ENCODE measurements at regions not wholly inside any gene's neighbourhood (a gene's known extent, or its start where the extent isn't known, plus 50 kb on each side); places are given as distances from the start of the nearest gene placed in this dataset.

DNA sequence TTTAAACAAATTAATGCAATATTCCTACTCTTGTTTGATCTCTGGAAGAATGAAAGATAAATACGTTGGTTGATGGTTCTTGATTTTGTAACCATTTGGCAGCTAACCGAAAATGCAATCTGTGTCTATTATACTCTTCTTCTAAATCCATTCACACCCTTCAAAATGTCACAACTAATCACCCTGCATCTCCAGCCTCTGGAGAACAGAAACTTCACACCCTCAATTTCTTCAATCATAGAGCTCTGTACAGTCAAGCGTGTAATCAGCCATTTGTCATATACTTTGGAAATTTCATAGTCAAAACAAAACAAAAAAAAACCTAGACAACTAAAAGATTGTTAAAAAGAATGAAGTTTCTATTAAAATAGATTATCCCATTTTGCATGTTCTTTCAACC, 1482.3 kb upstream of the LRRTM1 start:
- no peak for DNase-seq

DNA sequence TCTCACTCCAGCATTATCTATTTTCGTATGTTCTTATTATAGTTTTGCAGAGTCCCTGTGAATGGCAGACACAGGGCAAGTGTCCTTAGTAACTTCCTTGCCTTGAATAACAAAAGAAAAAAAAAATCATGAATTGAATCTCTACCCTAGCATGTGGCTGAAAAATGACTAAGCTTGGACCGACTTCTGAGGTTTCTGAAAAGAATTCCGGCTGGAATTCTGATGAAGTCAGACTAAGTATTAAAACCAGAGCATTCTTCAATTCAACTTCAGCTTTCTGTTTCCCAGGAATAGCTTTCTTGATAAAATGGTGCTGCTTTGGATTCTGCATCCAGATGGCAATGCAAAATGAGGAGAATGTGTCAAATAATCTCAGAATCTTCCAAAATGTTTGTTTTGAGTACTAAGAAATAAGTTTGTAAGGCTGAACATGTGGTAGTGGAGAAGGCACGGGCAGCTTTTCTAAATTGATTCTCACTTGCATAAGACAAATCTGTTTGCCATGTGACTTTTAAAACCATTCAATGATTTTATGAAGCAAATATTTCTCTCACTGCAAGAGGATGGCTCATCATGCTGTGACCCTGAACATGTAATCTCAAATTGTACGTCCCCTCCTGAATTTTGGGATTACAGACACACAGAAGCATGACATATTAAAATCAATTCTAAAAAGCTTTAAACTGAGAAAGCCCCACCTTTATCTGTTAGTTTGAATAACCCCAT, 1462.8 kb upstream of the LRRTM1 start:
- no peak for DNase-seq

DNA sequence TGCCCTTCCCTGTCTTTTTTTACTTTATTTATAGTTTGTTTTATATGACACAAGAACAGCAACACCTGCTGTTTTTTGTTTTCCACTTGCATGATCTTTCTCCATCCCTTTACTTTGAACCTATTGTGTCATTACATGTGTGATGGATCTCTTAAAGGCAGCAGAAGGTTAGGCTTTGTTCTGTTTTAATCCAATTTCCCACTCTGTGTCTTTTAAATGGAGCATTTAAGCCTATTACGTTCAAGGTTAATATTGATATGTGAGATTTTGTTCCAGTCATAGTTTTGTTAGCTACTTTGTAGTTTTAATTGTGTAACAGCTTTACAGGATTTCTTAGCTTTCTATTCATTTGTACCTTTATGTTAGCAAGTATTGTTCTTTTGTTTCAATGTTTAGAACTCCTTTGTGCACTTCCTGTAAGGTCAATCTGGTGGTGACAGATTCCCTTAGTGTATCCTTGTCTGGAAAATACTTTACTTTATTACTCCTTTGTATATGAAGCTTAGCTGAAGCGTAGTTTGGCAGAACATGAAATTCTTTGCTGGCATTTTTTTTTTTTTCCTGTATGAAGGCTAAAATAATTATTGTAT, 1443.0 kb upstream of the LRRTM1 start:
- DNase-seq = no peak

DNA sequence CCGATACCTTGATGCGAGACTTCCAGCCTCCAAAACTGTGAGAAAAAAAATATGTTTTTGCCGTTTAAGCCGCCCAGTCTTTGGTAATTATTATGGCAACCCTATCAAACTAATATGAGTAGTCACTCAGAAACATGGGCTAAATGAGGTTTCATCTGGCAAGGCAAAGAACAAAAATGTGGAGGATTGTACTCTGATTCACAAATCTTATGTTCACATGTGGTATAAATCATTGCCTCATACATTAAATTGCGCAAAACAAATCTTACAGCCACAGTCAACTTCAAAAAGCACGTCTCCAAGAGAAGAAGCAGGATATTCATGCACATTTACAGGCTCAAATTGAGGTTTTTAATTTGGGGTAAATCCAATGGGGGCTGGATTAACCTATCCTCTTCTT, 1435.4 kb upstream of the LRRTM1 start:
- DNase-seq = no peak

DNA sequence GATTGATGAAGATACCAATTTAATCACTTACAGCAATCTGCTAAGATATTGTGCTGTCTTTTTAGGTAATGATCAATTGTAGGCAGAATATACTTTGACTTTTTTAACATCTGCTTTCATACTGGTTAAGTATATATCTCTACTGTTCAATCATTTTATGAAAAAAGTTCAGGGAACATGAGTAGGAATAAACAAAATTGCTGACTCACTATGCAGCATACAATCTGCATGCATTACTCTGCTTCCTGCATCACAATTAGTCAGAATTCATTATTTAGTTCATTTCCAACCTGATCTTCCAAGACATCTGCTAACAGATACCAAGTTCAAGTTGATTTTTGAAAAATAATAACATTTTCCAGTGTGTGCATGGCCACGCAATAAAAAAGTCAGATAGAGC, 1430.4 kb upstream of the LRRTM1 start:
- no peak for DNase-seq

DNA sequence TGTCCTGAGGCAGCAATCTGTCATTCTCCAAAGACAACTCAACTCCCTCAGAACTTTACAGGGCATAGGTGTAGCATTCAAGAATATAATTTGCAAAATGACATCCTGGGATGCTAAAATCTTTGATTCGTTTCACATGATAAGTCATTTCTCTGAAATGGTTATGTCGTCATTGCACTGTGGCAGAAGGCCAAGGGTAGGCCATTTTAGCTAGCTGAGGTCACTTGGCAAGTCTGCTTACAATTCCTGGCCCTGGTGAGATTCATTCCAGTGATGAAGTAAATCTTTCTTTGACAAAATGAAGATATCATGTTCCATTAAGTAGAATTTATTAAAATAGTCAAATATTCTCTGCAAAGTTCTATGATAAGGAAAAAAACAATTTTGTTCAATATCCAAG, 1410.3 kb upstream of the LRRTM1 start:
- no peak for DNase-seq

DNA sequence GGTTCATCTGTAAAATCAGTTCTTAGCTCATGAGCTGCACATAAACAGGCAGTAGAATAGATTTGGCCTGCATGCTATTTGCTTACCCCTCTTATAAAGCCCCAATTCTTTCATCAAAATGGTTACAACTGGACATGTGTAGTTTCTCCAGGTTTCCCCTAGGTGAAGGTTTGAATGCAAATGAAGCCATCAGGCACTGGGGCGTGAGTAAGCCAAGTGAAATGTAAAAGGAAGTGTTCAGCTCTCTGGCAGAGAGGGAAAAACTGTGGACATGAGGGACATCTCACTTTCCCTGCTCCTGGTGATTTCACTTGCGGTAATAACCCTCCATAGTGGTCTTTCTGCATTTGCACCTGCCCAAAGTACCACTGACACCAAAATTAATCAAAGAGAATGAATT, 1402.3 kb upstream of the LRRTM1 start:
- DNase-seq = no peak

DNA sequence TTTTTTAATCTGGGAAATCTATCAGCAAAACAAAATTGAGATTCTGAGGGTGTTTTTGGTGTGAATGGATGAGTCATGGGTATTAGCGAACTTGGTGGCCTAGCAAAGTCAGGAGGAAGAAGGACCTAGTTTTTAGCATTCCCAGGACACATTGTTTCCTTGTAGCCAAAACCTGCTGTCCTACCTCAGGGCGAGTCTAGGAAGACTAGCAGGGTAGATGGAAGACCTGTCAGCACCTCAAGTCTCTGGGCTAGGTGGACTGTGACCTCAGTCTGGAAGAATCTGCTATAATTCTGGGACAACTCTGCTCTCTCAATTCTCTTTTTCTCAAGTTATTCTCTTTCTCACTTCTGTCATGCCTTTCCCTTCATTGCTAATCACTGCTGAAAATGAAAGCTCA, 1399.3 kb upstream of the LRRTM1 start:
- DNase-seq = no peak

DNA sequence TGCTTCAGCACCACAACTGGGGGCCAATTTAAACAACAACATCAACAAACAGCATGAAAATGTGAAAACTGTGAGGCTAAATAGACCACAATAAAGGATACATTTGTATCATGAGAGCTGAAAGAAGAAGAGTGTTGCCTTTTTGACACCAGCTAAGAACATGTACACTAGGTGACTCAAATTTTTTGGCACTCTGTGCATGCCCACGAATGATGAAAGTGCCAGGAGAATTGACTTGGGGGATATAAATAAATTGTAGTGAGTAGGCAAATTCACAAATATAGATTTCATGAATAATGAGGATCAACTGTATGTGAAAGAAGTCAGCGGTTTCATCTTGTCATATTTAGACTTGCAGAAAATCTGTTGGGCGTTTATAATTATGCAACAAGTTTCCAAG, 1388.0 kb upstream of the LRRTM1 start:
- no peak for DNase-seq

DNA sequence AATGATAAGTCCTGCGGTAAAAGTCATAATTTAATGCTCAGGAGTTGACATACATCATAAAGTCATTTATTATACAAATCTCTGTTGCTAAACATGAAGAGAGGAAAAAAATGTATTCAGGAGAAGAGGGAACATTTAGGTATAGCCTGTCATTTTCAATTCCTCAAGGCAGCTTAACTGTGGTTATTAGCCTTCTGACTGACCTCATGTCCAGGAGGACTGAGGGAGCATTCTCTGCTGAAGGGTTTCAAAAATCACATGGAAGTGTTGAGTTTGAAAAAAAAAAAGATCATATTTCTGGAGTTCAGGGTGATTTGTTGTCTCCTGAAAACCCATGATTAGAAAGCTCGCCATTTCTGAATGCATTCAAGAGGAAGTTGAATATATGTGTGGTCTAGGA, 1371.1 kb upstream of the LRRTM1 start:
- no peak for DNase-seq

DNA sequence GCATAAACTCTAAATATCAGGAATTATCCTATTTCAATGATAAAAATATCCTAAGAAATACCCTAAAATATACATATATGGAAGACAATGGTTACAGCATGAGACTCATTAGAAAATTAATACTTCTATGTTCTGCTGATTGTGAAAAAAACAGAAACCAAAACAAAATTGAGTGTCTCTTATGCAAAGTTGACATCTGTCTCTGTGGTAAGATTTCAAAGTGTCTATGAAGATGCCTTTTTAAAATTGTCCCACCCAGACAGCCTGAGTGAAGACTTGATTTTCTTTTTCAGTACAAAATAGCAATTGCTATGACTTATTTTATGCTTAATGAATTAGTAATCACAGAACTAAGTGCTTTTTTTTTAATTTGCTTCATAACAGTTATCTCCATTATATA, 1368.4 kb upstream of the LRRTM1 start:
- no peak for DNase-seq

DNA sequence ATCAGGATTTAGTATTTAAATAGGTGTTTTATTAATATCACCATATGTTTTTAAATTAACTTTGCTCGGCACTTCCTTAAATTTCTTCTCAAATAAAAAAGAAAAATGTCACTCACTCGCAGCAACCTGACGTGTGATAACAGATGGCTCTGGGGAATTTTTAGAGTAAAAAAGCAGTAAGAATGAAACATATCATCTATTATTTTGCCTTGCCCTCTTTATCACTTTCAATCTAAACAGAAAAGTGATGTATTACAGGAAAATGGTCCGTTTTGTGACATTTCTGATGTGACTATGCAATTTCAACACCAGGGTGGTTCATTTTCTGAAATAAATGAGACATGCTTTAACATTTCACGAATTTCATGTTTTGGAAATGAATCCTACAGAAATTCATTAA, 1368.0 kb upstream of the LRRTM1 start:
- no peak for DNase-seq

DNA sequence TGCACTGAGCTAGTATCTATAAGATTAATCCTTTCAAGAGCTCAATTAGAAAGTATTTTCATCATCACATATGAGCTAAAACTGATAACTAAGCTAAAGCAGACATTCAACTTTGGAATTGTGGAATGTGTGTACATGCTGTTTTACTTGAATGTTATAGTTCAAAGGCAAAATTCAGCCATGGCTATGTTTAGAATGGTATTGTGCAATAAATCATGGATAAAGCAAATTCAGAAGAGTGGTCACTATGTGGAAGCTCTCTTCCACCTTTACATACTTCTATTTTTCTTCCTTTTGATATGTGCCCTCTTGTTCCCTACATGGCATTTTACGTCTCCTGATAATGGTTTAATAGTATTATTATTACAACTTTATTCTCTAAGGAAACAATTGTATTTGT, 1366.3 kb upstream of the LRRTM1 start:
- DNase-seq = no peak

DNA sequence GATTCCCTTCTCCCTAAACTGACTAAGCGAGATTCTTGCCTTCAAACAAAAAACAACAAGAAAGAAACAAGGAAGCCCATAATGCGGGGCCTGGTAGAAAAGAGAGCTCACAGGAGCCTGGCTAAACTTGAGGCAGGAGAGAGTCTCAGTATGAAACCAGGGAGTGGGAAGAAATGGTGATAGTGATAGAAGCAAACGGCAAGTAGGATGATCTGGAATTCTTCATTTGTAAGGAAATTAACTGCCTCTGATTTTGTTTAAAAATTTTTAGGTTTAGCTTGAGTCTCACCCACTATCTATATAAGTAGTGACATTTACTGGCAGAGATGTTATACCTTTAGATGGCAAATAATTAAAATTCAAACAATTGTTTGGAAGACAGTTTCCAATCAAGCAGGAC, 1356.5 kb upstream of the LRRTM1 start:
- no peak for DNase-seq

DNA sequence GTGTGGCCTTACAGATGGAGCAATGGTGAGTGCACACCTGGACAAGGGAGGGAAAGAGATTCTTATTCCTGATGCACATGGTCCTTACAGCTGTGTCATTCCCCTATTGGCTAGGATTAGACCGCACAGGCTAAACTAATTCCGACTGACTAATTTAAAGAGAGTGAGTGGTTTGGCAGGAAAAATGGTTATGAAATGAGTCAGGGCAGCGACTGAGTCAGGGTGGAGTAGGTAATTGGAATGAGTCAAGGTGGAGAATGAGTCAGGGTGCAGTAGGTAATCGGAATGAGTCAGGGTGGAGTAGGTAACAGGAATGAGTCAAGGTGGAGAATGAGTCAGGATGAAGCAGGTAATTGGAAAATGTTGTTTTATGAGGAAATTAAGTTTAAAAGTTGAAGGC, 1353.7 kb upstream of the LRRTM1 start:
- DNase-seq = no peak

DNA sequence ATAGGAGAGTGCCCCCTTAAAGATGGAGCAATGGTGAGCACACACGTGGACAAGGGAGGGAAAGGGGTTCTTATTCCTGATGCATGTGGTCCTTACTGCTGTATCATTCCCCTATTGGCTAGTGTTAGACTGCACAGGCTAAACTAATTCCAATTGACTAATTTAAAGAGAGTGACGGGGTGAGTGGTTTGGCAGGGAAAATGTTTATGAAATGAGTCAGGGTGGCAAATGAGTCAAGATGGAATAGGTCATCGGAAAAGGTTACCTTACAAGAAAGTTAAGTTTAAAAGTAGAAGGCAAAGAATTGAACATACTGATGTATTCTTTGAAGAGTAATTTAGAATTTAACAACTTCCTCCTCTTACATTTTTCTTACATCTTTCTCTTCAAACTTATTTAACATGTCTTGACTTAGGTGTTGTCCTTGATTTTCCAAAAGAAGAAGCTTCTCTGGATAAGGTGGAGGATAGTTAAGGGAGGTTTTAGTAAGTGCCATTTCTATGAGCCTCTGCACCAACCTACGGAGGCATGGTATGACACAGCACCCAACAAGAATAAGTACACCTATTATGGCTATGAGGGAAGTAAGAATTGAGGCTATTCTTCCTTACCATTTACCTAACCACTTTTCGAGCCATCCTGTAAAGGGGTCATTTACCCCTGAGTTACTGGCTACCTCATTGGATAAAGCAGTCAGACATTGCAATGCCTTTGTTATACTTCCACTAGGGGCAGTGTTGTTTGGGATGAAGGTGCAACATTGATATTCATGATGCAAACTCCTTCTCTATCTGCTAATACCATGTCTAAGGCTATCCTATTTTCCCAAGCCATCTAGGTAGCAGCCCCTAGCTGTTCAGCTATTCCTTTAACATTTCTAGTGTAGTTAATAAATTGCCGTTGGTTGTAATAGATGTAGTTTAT, 1345.8 kb upstream of the LRRTM1 start:
- no peak for DNase-seq

DNA sequence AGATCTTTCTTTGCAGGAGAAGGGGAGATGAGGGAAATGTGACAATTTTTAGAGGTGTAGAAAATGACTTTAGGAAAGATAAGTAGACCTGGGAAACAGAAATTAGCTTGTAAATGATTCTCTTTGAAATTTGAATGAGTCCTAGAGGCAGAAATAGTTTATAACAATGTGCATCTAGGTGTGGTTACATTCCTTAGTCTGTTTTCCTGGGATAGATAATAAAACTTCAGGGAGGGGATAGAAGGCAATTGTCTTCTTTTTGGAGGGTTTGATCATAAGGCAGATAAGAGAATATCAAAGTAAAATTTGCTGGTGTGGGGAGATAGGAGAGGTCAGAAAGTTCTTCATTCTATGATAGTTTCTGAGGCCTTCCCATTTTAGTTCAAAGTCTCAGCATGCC, 1344.3 kb upstream of the LRRTM1 start:
- no peak for DNase-seq

DNA sequence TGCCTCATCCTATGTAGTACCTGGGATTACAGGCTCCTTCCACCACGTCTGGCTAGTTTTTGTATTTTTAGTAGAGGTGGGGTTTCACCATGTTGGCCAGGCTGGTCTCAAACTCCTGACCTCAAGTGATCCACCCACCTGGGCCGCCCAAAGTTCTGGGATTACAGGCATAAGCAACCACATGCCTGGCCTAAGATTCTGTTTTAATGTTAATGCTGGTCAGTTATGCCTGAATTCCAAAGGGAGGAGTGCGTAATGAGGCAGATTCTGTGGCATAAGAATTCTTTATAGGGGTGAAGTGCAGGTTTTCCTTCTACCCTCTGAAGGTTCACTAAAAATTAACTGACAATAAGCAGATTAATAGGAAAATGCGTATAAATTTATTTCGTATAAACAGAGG, 1343.8 kb upstream of the LRRTM1 start:
- DNase-seq = no peak

DNA sequence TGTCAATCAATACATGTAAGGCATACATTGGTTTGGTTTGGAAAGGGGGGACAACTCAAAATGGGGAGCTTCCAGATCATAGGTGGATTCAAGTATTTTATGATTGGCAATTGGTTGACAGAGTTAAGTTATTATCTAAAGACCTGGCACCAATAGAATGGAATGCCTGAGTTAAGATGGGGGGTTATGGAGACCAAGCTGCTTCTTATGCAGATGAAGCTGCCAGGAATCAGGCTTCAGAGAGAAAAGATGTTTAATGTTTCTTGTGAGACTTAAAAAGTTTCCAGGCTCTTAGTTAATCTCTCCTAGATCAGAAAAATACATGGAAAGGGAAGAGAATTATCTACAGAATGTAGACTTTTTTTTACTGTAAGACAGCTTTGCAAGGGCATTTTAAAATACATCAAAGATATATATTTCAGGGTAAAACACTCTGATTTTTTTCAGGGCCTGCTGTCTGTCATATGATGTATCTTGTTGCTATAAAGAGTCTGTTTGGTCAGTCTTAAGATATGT, 1343.2 kb upstream of the LRRTM1 start:
- DNase-seq = no peak

DNA sequence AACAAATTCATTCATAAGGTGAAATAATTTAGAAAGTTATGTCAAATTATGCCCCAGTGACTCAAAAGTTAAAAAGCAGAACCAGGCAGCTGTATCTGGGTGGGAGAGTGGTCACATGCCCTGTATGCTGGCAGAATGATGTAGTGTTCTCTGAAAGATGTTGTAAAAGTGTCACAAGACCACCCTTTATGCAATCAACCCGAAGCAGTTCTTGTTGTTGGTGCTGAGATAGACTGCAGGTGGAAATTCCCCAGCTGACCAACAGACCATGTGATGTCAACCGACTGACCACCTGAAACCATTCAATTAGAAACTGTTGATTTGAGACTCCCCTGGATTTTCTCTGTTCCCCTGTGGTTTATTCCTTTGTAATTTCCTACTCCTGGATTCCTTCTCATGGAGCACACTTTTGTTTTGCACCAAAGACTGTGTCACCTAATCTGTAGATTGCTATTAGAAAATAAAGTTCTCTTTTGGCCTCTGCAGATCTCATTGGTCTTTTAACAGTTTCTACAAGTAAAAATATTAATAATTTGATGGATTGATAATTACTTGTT, 1341.3 kb upstream of the LRRTM1 start:
- no peak for DNase-seq

DNA sequence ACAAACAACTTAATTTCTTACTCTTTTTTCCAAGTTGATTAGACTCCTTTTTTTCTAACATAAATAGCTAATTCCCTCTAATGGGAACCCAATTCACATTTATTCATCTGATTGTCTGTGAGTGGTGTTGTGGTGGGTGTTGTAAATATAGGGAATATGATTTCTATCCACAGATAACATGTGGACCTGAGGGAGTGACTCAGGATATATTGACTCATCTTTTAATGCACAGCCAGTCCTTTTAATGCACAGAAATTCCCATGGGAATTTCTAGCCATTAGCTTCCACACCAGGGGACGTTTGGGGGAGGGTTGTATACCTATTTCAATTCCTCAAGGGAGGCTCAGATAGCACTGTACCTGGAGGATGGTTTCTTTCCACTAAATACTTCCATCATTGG, 1339.6 kb upstream of the LRRTM1 start:
- no peak for DNase-seq

DNA sequence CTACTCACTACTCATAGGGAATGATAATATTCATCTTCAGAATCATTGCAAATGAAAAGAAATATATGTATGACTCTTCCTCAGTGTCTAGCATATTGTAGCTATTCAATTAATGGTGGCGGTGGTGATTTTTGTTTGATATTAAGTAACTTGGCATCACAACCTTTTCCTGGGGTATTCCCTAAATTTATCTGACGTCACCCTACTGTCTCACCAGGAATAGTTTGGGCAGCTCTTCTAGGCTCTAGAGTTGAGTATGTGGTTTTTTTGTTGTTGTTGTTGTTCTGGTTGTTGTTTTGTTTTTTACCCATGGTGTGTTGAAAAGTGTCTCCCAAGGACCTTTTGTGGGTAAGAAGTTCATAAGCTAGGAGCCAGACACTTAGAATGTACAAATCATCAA, 1320.3 kb upstream of the LRRTM1 start:
- DNase-seq = no peak

DNA sequence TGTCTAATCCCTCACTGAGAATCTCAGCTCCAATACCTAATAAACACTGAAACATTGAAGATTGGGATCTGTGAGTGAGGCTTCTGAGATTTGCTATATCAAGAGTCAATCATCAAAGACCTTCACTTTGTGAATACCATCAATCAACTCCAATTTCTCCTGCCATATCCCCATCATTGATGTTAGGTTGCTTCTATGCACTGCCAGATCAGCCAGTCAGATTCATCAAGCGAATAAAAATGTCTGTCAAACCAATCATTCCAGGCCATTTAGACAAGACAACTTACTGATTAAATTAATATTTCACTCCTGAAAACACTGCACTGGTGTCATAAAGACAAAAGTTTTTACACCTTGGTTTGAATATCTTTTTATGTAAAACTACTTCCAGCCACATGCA, 1295.5 kb upstream of the LRRTM1 start:
- no peak for DNase-seq

DNA sequence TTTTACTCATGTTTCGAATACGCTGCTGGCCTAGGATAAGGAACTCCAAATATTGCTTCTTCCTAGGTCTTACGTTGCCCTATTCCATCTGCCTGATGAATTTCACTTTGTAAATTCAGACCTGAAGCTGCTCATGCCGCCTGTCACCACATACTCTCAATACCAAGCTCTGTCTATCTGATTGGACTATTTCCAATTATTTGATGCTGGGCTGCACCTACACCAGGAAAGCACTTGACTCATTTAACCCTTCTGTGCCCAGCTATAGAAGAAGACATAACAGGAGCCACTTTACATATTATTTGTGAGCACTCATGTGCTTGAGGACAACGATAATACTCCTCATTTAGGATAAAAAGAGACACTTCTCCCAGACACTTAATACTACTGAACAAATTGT, 1293.9 kb upstream of the LRRTM1 start:
- no peak for DNase-seq
